Esophagus (tissue), 2 donors: ENCODE measurements at regions not wholly inside any gene's neighbourhood (a gene's known extent, or its start where the extent isn't known, plus 50 kb on each side); places are given as distances from the start of the nearest gene placed in this dataset.

Source experiments
- H3K27ac ChIP-seq, 2 donors: one replicate each; pipeline ENCODE4 v1.5.1; 2013; ENCODE audit warnings: low read depth in 2 of 2, mild to moderate bottlenecking in 2 of 2, inconsistent platforms in 1 of 2, low read length in 1 of 2, moderate library complexity in 1 of 2
- H3K27me3 ChIP-seq, 2 donors: one replicate each; pipeline ENCODE4 v1.6.1; 2013; ENCODE audit warnings: low read length in 2 of 2, control low read depth in 1 of 2, mild to moderate bottlenecking in 1 of 2; ENCODE audit not compliant: insufficient read depth in 2 of 2, control insufficient read depth in 1 of 2
- H3K36me3 ChIP-seq, 2 donors: one replicate each; pipeline ENCODE4 v1.6.1; 2013; ENCODE audit warnings: low read length in 1 of 2; ENCODE audit not compliant: control insufficient read depth in 2 of 2, insufficient read depth in 2 of 2
- H3K4me1 ChIP-seq, 2 donors: one replicate each; pipeline ENCODE4 v1.6.1; 2013; ENCODE audit warnings: low read length in 1 of 2; ENCODE audit not compliant: control insufficient read depth in 2 of 2, insufficient read depth in 2 of 2
- H3K4me3 ChIP-seq, 2 donors: one replicate each; pipeline ENCODE4 v1.5.1; 2013; ENCODE audit warnings: low read length in 2 of 2, mild to moderate bottlenecking in 2 of 2, low read depth in 1 of 2, moderate library complexity in 1 of 2
- H3K9me3 ChIP-seq, 2 donors: one replicate each; pipeline ENCODE4 v1.6.1; 2013; ENCODE audit warnings: mild to moderate bottlenecking in 2 of 2, low read depth in 1 of 2, low read length in 1 of 2, moderate library complexity in 1 of 2; ENCODE audit not compliant: control insufficient read depth in 2 of 2, insufficient read depth in 1 of 2
- WGBS, 2 donors: extraction: QIAGEN DNeasy Blood & Tissue Kit; methylation state at CpG; one replicate each; pipeline ENCODE4 v1.1.7; 2013; 5-methylcytosine and 5-hydroxymethylcytosine counted together
- donor health status: healthy with polysubstance abuse.
- donor health status: Bipolar disorder and iron deficiency.

- no peak overlapping the region for H3K4me3 ChIP-seq
Observed at GRCh38 chr2:146837857-146838256, 1007.0 kb upstream of the ACVR2A start.

GRCh38 chr2:146826388-146826787 is 1018.4 kb upstream of the ACVR2A start:
- no peaks in the 10 kb centered on the region for H3K27me3 ChIP-seq
- H3K4me3 ChIP-seq = no peak overlapping the region
- H3K36me3 ChIP-seq = no peaks in the 10 kb centered on the region
- no peaks in the 10 kb centered on the region for H3K4me1 ChIP-seq
- H3K27ac ChIP-seq = no peak overlapping the region
- H3K9me3 ChIP-seq = no peaks in the 10 kb centered on the region

More at GRCh38 chr2:146837857-146838256, 1007.0 kb upstream of the ACVR2A start:
- Histone ChIP-seq H3K27ac (no peak overlapping the region), H3K36me3 (no peaks in the 10 kb centered on the region), H3K4me1 (peaks cover 0 to 2% of the 10 kb centered on the region in 2 donors), H3K27me3 (no peaks in the 10 kb centered on the region), H3K9me3 (no peaks in the 10 kb centered on the region)

GRCh38 chr2:146821836-146822316 is 1023.0 kb upstream of the ACVR2A start:
- H3K36me3 ChIP-seq = no peaks in the 10 kb centered on the region
- H3K27ac ChIP-seq = no peak overlapping the region
- 54 to 55% methylated on average over 2 of the region's 2 CpGs for WGBS, 2 donors
- H3K4me3 ChIP-seq = no peak overlapping the region
- H3K4me1 ChIP-seq = no peaks in the 10 kb centered on the region
- H3K9me3 ChIP-seq = no peaks in the 10 kb centered on the region
- no peaks in the 10 kb centered on the region for H3K27me3 ChIP-seq

GRCh38 chr2:146820672-146821071 is 1024.2 kb upstream of the ACVR2A start:
- H3K9me3 ChIP-seq = no peaks in the 10 kb centered on the region
- 59 to 69% methylated on average over 3 of the region's 3 CpGs for WGBS, 2 donors
- H3K27ac ChIP-seq = no peak overlapping the region
- H3K4me3 ChIP-seq = no peak overlapping the region
- H3K27me3 ChIP-seq = no peaks in the 10 kb centered on the region
- no peaks in the 10 kb centered on the region for H3K36me3 ChIP-seq
- H3K4me1 ChIP-seq = no peaks in the 10 kb centered on the region

- no peak overlapping the region for H3K4me3 ChIP-seq
- H3K9me3 ChIP-seq = no peaks in the 10 kb centered on the region
- no peak overlapping the region for H3K27ac ChIP-seq
- 81 to 83% methylated on average over 1 of the region's 1 CpG for WGBS, 2 donors
- no peaks in the 10 kb centered on the region for H3K36me3 ChIP-seq
- H3K4me1 ChIP-seq = no peaks in the 10 kb centered on the region
- H3K27me3 ChIP-seq = no peaks in the 10 kb centered on the region
Observed at GRCh38 chr2:146818122-146818521, 1026.7 kb upstream of the ACVR2A start.

- 59 to 61% methylated on average over 1 of the region's 1 CpG for WGBS, 2 donors
- no peaks in the 10 kb centered on the region for H3K4me1 ChIP-seq
- no peak overlapping the region for H3K27ac ChIP-seq
- no peaks in the 10 kb centered on the region for H3K9me3 ChIP-seq
- no peak overlapping the region for H3K4me3 ChIP-seq
- H3K36me3 ChIP-seq = no peaks in the 10 kb centered on the region
- H3K27me3 ChIP-seq = no peaks in the 10 kb centered on the region
Observed at GRCh38 chr2:146817613-146818012, 1027.2 kb upstream of the ACVR2A start.

- Histone ChIP-seq H3K36me3 (no peaks in the 10 kb centered on the region), H3K27ac (no peak overlapping the region), H3K27me3 (no peaks in the 10 kb centered on the region), H3K9me3 (no peaks in the 10 kb centered on the region), H3K4me3 (no peak overlapping the region), H3K4me1 (no peaks in the 10 kb centered on the region)
- 69 to 85% methylated on average over 1 of the region's 1 CpG for WGBS, 2 donors
Observed at GRCh38 chr2:146814971-146815370, 1029.9 kb upstream of the ACVR2A start.

GRCh38 chr2:146807568-146808168 is 1037.2 kb upstream of the ACVR2A start:
- H3K27ac ChIP-seq = no peak overlapping the region
- H3K36me3 ChIP-seq = no peaks in the 10 kb centered on the region
- H3K27me3 ChIP-seq = no peaks in the 10 kb centered on the region
- H3K9me3 ChIP-seq = peaks cover 0 to 4% of the 10 kb centered on the region in 2 donors
- H3K4me1 ChIP-seq = no peaks in the 10 kb centered on the region
- no peak overlapping the region for H3K4me3 ChIP-seq
- 90 to 91% methylated on average over 17 of the region's 17 CpGs for WGBS, 2 donors

GRCh38 chr2:146806364-146807005 is 1038.3 kb upstream of the ACVR2A start:
- no peaks in the 10 kb centered on the region for H3K36me3 ChIP-seq
- H3K9me3 ChIP-seq = peaks cover 0 to 4% of the 10 kb centered on the region in 2 donors
- H3K4me1 ChIP-seq = no peaks in the 10 kb centered on the region
- no peaks in the 10 kb centered on the region for H3K27me3 ChIP-seq
- WGBS, 2 donors = 66 to 79% methylated on average over 2 of the region's 2 CpGs
- H3K27ac ChIP-seq = no peak overlapping the region
- no peak overlapping the region for H3K4me3 ChIP-seq

GRCh38 chr2:146804288-146804687 is 1040.5 kb upstream of the ACVR2A start:
- no peak overlapping the region for H3K27ac ChIP-seq
- H3K27me3 ChIP-seq = no peaks in the 10 kb centered on the region
- no peaks in the 10 kb centered on the region for H3K36me3 ChIP-seq
- H3K4me1 ChIP-seq = no peaks in the 10 kb centered on the region
- H3K9me3 ChIP-seq = peaks cover 0 to 4% of the 10 kb centered on the region in 2 donors
- 79 to 84% methylated on average over 4 of the region's 4 CpGs for WGBS, 2 donors
- H3K4me3 ChIP-seq = no peak overlapping the region
